Myocyte (in vitro differentiated cells): ENCODE measurements at regions not wholly inside any gene's neighbourhood (a gene's known extent, or its start where the extent isn't known, plus 50 kb on each side); places are given as distances from the start of the nearest gene placed in this dataset.
"Not testable (repeated sequence)": the region's sequence is repeated elsewhere in the genome, so short reads cannot be mapped to it uniquely, and the experiment has no call there.

Experiments used
- DNase-seq: peaks from one replicate; pipeline ENCODE4 v3.0.0-alpha.2; 2012; ENCODE audit warnings: low read depth

DNA sequence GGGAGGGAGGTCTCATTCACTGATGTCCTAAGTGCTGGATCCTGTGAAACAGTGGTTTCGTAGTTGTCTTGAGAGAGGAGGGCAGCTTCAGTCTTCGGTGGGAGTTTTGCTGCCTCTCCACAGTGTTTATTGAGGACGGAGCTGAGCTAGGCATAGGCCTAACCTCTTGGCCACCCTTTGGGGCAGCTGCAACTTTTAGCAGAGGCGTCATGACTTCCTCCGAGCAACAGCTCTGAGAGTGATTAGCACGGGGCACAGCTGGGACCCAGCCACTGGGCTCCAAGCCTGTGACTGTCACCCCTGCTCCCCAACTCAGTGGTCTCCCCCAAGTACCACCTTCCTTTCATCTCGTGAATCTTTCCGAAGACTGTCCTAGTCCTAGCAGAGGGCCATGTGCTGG is 139.9 kb upstream of the NCOR2 start:
- no peak for DNase-seq

- DNase-seq: no peak
Measured at GRCh38 chr12:124706363-124706762, 139.0 kb upstream of the NCOR2 start.

- DNase-seq: no peak
Measured at GRCh38 chr12:124705545-124706138, 138.2 kb upstream of the NCOR2 start.

DNA sequence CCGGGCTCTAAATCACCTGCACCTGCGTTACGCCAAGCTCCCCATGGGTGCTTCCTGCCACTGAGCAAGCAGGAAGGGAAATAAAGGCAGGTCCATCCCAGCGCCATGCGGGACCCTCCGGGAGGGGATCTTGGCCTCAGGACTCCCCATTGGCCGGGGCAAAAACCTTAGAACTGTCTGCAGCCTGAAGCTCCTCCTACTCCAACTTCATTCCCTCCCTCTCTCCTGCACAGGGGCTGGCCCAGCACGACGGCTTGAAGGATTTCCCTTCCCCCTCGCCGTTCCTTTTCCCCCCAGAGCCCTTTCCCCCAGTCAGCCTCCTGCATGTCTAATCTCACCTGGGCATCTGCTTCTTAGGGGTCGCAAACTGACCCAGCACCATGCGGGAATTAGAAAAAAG is 137.2 kb upstream of the NCOR2 start:
- no peak for DNase-seq

- DNase-seq: no peak
Measured at GRCh38 chr12:124703856-124704255, 136.4 kb upstream of the NCOR2 start.

GRCh38 chr12:124702736-124703135 is 135.3 kb upstream of the NCOR2 start:
- no peak for DNase-seq

DNA sequence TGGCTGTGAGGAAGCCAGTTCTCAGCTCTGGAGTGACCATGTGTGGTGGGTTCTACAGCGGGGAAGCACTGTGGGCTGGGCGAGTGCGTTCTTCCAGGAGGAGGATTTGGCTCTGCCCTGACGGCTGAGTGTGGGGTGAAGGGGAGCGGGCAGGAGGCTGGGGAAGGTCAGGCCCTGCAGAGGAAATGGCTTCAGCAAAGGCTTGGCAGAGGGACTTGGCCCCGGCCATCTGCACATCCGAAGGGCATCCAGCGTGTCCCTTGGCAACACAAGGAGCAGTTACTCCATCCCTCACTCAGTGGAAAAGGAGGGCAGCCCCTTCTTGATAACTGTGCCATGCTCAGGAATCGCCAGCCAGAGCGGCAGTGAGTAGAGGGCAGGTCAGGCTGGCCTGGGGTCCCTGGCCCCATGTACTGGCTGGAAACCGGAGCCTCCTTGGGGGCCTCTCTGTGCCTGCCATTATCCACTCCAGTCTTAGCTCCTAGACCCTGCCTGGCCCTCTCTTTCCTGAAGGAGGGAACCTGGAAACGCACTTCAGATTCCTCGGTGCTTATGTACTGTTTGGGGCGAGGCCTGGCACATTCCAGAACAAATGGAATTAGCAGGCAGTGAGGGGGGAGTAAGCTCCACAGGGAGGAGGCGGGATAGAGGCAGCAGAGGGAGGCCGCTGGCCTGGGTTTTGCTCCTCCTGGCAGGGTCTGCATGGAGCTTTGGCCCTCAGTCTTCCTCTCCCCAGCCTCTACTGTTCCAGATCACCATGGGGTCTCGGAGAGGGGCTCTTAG is 133.6 kb upstream of the NCOR2 start:
- no peak for DNase-seq

DNA sequence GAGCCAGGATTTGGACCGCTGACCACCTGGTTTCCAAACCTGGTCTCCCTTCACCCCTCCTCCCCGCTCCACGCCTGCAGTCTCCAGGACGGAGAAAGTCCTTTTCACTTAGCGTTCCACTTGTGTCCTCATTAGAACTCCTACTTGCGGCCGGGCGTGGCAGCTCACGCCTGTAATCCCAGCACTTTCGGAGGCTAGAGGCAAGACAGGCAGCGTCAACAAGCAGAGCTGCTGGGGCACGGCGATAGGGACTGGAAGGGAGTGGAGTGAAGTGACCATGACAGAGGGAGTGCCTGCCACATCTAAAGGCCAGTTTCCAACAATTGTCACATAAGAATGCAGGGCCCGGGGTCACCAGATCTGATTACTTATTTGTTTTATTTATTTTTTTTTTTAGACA is 132.5 kb upstream of the NCOR2 start:
- DNase-seq: no peak

- no peak for DNase-seq
Measured at GRCh38 chr12:124698998-124699305, 131.5 kb upstream of the NCOR2 start.

DNA sequence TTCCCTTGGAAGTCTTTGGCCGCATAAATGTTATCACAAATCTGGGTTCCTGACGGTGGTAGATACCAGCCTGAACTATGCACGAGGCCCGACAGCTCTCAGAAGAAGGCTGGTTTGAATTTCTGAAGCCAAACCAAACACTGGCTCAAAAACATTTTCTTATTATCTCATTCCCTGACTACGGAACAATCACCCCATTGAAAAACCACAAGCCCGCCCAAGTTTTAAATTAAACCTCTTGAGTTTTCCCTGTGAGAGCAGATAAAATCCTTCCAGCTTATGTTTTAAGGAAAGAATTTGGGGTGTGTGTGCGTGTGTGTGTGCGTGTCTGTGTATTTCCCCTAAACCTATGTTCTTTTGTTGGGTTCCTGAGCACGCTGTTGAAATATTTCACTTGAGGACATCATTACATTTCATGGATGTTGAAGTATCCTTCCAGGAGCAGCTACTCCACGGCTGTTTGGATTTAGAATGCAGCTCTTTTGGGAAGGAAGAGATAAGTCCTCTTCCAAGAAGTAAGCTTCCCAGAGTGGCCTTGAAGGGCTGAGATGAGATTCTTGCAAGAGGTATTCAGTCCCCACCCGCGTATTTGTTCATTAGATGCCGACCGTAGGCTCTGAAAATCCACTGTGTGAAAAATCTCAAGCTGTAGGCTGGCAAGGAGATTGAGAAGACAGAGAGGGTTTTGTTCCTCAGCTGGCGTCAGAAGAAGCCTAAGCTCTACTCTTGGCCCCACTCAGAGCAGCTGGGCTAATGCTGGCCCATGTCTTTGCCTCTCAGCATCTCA is 131.0 kb upstream of the NCOR2 start:
- DNase-seq: peak; percentile 51

DNA sequence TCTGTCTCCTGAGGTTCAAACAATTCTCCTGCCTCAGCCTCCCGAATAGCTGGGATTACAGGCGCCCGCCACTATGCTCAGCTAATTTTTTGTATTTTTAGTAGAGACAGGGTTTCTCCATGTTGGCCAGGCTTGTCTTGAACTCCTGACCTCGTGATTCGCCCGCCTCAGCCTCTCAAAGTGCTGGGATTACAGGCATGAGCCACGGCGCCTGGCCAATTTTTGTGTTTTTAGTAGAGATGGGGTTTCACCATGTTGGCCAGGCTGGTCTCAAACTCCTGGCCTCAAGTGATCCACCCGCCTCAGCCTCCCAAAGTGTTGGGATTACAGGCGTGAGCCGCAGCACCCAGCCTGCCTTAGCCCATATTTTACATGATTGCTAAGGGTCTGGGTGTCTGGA is 130.3 kb upstream of the NCOR2 start:
- not testable (repeated sequence) for DNase-seq

GRCh38 chr12:124696693-124697476 is 129.5 kb upstream of the NCOR2 start:
- DNase-seq: no peak

GRCh38 chr12:124695861-124696260 is 128.4 kb upstream of the NCOR2 start:
- DNase-seq: peak; percentile 53

DNA sequence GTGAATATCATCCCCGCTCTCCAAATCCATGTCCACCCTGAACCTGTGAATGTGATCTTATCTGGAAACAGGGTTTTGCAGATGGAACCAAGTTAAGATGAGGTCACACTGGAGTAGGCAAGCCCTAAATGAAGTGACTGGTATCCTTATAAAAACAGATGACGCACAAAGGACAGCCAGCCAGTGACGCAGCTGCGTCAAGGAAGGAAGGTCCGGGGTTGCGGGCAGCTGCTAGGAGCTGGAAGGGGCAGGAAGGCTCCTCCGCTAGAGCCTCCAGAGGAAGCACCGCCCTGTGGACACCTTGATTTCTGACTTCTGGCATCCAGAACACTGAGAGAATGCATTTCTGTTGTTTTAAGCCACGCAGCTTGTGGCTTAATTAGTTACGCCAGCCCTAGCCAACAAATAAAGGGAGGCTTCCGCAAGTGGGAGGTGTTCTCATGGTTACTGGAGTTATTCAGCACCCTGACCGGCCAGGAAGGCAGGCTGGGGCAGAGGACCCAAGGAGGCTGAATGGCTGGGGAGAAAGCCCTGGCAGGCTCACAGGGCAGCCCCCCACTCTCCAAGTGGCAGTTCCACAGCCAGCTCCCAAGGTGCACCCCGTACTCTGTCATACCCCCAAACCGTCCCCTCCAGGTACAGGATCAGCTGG is 127.6 kb upstream of the NCOR2 start:
- no peak for DNase-seq

GRCh38 chr12:124694250-124694649 is 126.8 kb upstream of the NCOR2 start:
- no peak for DNase-seq

DNA sequence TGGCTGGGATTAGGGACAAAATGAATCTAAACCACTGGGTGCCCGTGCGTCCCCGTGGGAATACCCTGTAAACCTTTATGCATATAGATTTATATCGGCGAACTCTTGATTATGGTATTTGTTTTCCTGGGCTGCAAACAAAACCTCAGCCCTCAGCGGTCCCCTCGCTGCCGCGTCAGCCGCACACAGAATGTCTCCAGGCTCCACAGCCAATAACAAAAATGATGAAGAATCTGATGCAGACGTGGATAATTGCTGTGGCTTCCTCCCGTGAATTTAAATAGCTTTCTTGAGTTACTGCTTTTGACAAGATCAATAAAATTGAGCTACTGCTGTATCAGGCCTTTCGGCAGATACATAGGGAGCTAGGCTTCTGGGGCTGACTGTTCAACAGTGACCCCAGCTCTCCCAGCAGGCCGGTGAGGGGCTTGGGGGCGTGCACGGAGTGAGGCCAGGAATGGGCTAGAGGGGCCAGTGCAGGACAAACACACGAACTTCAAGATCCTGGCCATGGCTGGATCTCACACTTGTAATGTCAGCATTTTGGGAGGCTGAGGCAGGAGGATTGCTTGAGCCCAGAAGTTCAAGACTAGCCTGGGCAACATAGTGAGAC is 125.8 kb upstream of the NCOR2 start:
- DNase-seq: no peak

DNA sequence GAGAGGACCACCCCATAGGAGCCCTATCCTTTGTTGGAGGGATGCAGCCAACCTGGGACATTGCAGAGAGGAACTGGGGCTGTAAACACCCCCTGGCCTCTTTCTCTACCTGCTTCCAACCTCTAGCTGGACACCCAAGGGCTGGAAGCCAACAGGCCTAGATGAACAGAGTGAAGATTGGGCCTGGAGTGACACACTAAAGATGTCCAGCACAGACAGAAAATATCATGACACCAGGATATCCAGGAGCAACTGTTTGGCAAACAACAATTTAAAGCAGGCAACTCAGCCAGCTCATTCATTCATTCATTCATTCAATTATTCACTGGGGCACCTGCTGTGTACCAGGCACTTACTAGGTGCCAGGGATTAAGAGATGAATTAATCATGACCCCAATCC is 125.0 kb upstream of the NCOR2 start:
- no peak for DNase-seq

DNA sequence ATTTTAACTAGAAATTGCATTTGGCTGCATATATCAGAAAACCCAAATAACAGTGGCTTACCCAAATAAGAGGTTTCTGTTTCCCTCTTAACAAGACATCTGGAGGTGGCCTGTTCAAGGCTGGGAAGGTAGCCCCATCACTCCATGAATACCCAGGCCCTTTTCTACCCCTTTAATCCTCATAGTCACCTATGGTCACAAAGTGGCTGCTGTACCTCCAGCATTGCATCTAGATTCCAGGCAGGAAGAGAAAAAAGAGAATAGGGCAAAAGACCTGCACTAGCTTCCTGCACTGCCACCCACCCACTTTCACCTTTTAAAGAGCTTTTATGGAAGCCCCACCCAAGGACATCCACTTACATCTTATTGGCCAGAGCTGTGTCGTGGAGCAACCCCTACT is 124.0 kb upstream of the NCOR2 start:
- no peak for DNase-seq

- no peak for DNase-seq
Measured at GRCh38 chr12:124689631-124690030, 122.2 kb upstream of the NCOR2 start.

GRCh38 chr12:124688356-124688992 is 121.1 kb upstream of the NCOR2 start:
- DNase-seq: no peak
